COLO668 (cell line): ENCODE measurements at regions not wholly inside any gene's neighbourhood (a gene's known extent, or its start where the extent isn't known, plus 50 kb on each side); places are given as distances from the start of the nearest gene placed in this dataset.
"Not testable (repeated sequence)": the region's sequence is repeated elsewhere in the genome, so short reads cannot be mapped to it uniquely, and the experiment has no call there.

ENCODE experiments used
- DNase-seq: peaks from one replicate; lab custom pipeline; 2025; ENCODE audit not compliant: unreplicated experiment; lab: John Stamatoyannopoulos, UW

GRCh38 chr15:96053031-96053780 is 277.3 kb upstream of the NR2F2 start:
- peak; percentile 92 for DNase-seq

- DNase-seq = peak; percentile 62
Measured at GRCh38 chr15:96053781-96054428, 276.6 kb upstream of the NR2F2 start.

DNA sequence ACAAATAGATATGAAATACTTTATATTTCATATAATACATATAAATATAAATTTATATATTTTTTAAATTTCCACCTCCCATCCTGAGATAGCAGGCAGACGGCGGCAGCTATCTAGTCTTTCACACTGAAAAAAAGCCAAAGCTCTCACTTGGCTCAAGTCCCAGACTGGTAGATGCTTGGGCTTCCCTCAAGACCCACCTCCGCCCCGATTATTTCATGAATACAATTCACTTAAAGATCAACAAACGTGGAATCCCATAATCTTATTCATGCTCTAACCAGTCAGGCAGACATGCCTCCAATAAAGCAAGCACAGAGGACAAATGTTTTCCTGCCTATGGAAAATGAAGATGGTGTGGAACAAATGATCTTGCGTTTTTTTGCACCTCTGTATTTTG is 275.9 kb upstream of the NR2F2 start:
- DNase-seq = no peak

GRCh38 chr15:96058103-96058851 is 272.2 kb upstream of the NR2F2 start:
- no peak for DNase-seq

DNA sequence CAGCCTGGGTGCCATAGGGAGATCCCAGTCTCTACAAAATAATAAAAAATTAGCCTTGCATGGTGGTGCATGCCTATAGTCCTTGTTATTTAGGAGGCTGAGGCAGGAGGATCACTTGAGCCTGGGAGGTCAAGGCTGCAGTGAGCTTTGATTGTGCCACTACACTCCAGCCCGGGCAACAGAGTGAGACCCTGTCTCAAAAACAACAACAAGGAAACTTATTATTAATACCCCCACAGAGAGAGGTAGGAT is 271.7 kb upstream of the NR2F2 start:
- not testable (repeated sequence) for DNase-seq

DNA sequence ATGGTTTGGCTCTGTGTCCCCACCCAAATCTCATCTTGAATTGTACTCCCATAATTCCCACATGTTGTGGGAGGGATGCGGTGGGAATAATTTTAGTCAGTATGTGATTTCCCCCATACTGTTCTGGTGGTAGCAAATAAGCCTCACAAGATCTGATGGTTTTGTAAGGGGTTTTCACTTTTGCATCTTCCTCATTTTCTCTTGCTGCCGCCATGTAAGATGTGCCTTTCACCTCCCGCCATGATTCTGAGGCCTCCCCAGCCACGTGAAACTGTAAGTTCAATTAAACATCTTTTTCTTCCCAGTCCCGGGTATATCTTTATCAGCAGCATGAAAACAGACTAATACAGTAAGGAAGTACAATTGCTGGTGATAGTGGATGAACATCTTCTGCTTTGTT is 269.9 kb upstream of the NR2F2 start:
- not testable (repeated sequence) for DNase-seq

DNA sequence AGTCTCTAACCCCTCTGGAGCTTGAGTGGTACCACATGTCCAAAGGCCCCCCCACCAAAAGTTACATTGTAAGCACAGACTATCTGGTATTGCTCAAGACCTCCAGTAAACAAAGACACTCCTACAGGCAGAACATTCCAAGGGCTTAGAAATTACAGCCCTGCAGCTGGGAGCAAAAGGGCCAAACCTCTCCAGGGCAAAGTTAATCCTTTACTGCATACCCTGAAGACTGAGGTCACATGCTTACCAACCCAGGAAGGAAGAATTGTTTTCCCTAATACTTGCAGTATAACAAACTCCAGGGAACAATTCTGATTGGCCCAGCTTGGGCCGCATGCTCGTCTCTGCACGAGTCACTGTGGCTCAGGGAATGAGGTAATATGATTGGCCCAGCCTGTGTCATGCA is 266.1 kb upstream of the NR2F2 start:
- no peak for DNase-seq

GRCh38 chr15:96066126-96066525 is 264.4 kb upstream of the NR2F2 start:
- DNase-seq = no peak

- peak; percentile 40 for DNase-seq
Measured at GRCh38 chr15:96066852-96067495, 263.5 kb upstream of the NR2F2 start.

DNA sequence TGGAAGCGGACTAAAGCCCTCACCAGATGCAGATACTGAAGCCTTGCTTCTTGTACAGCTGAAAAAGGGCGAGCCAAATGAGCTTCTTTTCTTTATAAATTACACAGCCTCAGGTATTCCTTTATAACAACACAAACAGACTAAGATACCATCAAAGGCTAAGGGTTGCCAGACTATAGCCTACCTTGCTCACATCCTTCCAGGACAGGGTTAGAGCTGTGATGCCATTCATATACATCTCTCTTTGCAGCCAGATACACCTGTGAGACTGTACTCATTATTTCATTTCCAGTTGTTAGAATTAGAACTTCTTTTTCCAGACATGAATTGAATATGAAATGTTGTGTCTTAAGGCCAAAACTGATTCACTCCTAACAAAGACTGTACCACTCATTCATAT is 262.8 kb upstream of the NR2F2 start:
- no peak for DNase-seq

DNA sequence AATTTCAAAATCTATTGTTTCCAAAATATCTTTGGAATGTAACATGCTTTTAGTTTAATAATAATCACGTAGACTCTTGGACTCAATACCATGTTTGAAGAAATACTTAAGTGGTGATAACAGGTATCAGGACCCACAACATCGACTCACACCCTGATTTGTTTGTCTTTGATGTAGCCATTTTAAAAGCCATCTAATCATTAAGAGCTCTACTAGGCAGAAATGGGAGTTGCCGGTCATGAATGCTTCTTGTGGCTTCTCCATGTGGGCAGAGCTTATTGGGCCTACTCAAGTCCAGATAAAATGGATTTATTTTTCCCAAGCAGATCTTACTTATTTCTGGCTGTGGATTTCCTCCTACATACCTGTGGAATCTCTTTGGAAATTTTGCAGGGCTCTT is 261.6 kb upstream of the NR2F2 start:
- DNase-seq = no peak

DNA sequence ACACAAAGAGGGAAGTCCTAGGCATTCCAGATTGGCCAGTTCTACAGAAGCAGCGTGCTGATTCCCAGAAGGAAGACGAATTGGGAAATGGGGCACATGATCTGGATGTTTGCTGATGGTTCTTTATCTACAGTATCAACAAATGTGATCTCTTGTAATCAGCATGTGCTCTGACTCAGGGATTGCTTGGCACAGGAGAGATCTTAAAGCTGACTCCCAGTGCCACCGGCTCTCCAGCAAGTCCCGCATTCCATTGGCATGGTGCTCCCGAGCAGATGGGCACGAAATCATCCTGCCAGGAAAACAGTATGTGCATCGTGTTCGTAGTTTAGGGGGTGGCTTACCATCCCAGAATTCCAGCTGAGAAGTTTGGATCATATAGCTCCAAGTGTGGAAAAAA is 259.9 kb upstream of the NR2F2 start:
- DNase-seq = no peak

DNA sequence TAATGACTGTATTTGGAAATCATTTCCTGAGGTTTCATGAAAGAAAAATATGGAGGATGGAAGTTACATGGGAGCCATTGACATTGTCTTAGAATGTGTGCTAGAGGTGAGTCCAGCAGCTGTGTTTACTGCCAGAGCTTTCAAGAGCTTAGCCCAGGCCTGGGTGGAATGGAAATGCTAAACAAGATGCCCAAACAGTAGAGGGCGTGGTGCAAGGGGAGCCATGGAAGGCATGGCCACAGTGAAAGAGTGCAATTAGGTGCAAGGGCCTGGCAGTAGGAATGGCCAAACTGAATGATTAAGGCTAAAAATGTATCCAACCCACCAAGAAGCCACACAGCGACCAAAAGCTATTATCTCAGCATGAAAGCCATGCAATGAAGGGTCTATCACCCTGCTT is 257.7 kb upstream of the NR2F2 start:
- DNase-seq = peak; percentile 10

GRCh38 chr15:96073908-96074307 is 256.6 kb upstream of the NR2F2 start:
- DNase-seq = no peak

DNA sequence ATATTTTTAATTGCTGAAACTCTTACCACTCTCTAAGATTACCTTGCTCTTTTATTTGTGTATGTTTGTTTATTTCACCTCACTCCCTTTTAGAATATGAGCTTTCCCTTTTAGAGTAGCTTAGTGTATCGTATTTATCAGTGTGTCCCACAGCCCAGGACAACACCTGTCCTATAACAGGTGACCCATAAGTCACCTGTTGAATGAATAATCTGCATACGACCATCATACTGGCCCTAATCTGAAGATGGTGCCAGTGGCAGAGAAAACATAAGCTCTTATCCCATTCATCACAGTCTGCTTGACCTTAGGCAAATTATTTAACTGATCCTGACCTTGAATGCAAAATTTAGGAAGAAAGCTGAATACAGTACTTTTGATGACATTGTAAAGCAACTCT is 254.6 kb upstream of the NR2F2 start:
- DNase-seq = no peak

- DNase-seq = no peak
Measured at GRCh38 chr15:96076350-96076749, 254.2 kb upstream of the NR2F2 start.

DNA sequence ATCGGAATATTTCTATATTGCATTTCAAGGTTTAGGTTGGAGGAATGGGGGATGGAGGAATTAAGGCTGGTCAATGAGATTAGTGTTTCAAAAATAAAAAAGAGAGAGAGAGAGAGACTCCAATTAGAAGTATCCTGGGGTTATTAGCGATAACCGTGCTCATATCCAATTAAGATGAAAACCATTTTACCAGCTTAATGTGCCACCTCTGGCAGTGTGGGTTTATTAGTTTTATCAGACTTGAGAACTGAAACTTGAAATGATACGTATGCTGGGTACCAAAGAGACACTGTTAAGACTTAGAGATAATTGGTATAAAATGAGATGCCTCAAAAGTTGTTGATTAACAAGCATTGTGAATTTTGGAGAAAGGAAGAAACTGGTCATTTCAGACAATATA is 251.5 kb upstream of the NR2F2 start:
- no peak for DNase-seq

GRCh38 chr15:96079882-96080281 is 250.6 kb upstream of the NR2F2 start:
- no peak for DNase-seq

GRCh38 chr15:96086164-96086563 is 244.3 kb upstream of the NR2F2 start:
- no peak for DNase-seq

GRCh38 chr15:96087180-96087884 is 243.2 kb upstream of the NR2F2 start:
- DNase-seq = no peak

- no peak for DNase-seq
Measured at GRCh38 chr15:96088650-96089049, 241.8 kb upstream of the NR2F2 start.
